AG04449 (cell line): ENCODE measurements at regions not wholly inside any gene's neighbourhood (a gene's known extent, or its start where the extent isn't known, plus 50 kb on each side); places are given as distances from the start of the nearest gene placed in this dataset.

Source experiments
- CTCF ChIA-PET: fragments of 350-600 bp; formaldehyde crosslinking; extraction: SDS; loops from one replicate; lab custom pipeline; 2021; ENCODE audit warnings: antibody characterized with exemption; lab: Yijun Ruan, JAX
- POLR2A ChIA-PET: fragments of 400-600, 350-600 bp; formaldehyde crosslinking; extraction: SDS; loops from one replicate; lab custom pipeline; 2020; ENCODE audit warnings: antibody characterized with exemption, inconsistent platforms; lab: Yijun Ruan, JAX
- DNase-seq: peaks from one replicate; pipeline ENCODE4 v3.0.0-alpha.2; 2010; ENCODE audit warnings: low read depth, low spot score
- H3K4me3 ChIP-seq: 2 replicates; pipeline ENCODE4 v1.5.1; 2011; ENCODE audit warnings: low read depth, mild to moderate bottlenecking, control low read depth, low read length
- CTCF ChIP-seq: IDR thresholded peaks from one replicate; pipeline ENCODE4 v1.5.1; 2011; ENCODE audit warnings: mild to moderate bottlenecking, moderate library complexity, low read length, control low read depth, inconsistent platforms; ENCODE audit not compliant: insufficient read depth; ENCODE audit errors: missing control alignments

GRCh38 chr5:107790671-107791070 is 119.9 kb upstream of the EFNA5 start:
- ChIA-PET POLR2A (no interaction called here), CTCF (interaction anchor here (1.6 kb wide), 1 partner anchor 20 kb away, joined by 3 read pairs; no protein-coding TSS in a partner anchor)
- H3K4me3 ChIP-seq: no peak overlapping the region
- TF ChIP-seq CTCF: no peak
- DNase-seq: no peak

DNA sequence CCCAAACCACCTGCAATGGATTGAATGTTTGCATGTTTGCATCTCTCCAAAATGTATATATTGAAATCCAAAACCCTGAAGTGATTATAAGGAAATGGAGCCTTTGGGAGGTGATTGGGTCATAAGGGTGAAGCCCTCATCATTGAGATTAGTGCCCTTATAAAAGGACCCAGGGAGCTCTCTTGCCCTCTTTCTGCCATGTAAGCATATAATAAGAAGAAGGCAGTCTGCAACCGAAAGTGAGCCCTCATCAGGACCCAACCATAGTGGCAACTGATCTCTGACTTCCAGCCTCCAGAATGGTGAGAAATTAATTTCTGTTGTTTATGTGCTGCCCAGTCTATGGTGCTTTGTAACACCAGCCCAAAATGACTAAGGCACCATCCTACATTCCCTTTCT is 115.7 kb upstream of the EFNA5 start:
- CTCF ChIA-PET: interaction anchor here (1.0 kb wide), 1 partner anchor 10 kb away, joined by 3 read pairs; no protein-coding TSS in a partner anchor
- TF ChIP-seq CTCF: no peak

GRCh38 chr5:107783551-107783950 is 112.8 kb upstream of the EFNA5 start:
- no peak for TF ChIP-seq CTCF
- ChIA-PET POLR2A (no interaction called here), CTCF (interaction anchor here (1.2 kb wide), 1 partner anchor 13 kb away, joined by 3 read pairs; no protein-coding TSS in a partner anchor)
- DNase-seq: no peak
- no peak overlapping the region for H3K4me3 ChIP-seq

More for the DNA sequence above, 115.7 kb upstream of the EFNA5 start:
- H3K4me3 ChIP-seq: no peak overlapping the region
- POLR2A ChIA-PET: no interaction called here
- no peak for DNase-seq

GRCh38 chr5:107782561-107783169 is 111.9 kb upstream of the EFNA5 start:
- TF ChIP-seq CTCF: no peak
- no peak for DNase-seq
- H3K4me3 ChIP-seq: no peak overlapping the region
- CTCF ChIA-PET: interaction anchor here (1.2 kb wide), 1 partner anchor 14 kb away, joined by 3 read pairs; no protein-coding TSS in a partner anchor
- POLR2A ChIA-PET: no interaction called here

GRCh38 chr5:107781451-107781850 is 110.7 kb upstream of the EFNA5 start:
- ChIA-PET POLR2A (no interaction called here), CTCF (no interaction called here)
- no peak overlapping the region for H3K4me3 ChIP-seq
- no peak for DNase-seq
- no peak for TF ChIP-seq CTCF

DNA sequence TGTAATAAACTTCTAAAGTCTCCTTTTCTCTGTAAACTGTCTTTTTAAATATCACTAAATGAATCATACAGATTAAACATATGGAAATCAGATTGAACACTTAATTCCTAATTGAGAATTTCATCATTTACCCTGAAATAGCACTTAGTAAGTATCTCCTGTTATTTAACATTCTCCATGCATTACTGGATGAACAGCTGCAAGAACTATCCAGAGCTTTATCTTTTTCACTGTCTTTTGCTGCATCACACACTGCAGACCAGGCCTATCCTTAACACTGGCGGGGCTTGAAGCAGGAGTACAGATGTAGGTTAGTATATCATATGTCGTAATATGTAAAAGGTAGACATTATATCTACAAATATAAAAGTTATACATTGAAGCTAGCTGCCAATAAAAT is 108.7 kb upstream of the EFNA5 start:
- no peak for DNase-seq
- no peak for TF ChIP-seq CTCF
- H3K4me3 ChIP-seq: no peak overlapping the region
- CTCF ChIA-PET: interaction anchor here (0.6 kb wide), 1 partner anchor 15 kb away, joined by 3 read pairs; no protein-coding TSS in a partner anchor
- POLR2A ChIA-PET: no interaction called here
